Heart left ventricle (tissue), 16 donors: ENCODE measurements at regions not wholly inside any gene's neighbourhood (a gene's known extent, or its start where the extent isn't known, plus 50 kb on each side); places are given as distances from the start of the nearest gene placed in this dataset.
"Not testable (repeated sequence)": the region's sequence is repeated elsewhere in the genome, so short reads cannot be mapped to it uniquely, and the experiment has no call there.

ENCODE experiments used
- ATAC-seq, 4 donors: fragments of 200-7000 bp; cut with Tn5 transposase; one replicate each; pipeline ENCODE4 v1.9.1; 2020 to 2022; ENCODE audit warnings: moderate library complexity in 4 of 4, mild to moderate bottlenecking in 3 of 4, moderate number of reproducible peaks in 1 of 4
- DNase-seq, 5 donors: peaks; one replicate each; pipeline ENCODE4 v3.0.0-alpha.2; 2020
- H3K27ac ChIP-seq, 12 donors: fragments of 200-600 bp; sonication (generic) in 4 of 12; one replicate each; pipeline versions ENCODE4 v1.5.0 to v1.8.0; 2016 to 2022; ENCODE audit warnings: mild to moderate bottlenecking in 2 of 12
- H3K27me3 ChIP-seq, 9 donors: fragments of 200-600 bp; sonication (generic) in 2 of 9; one replicate each; pipeline versions ENCODE4 v1.5.1 to v1.8.0; 2016 to 2022; ENCODE audit warnings: mild to moderate bottlenecking in 3 of 9
- H3K36me3 ChIP-seq, 9 donors: fragments of 200-600 bp; sonication (generic) in 2 of 9; one replicate each; pipeline versions ENCODE4 v1.5.0 to v1.8.0; 2018 to 2022; ENCODE audit warnings: mild to moderate bottlenecking in 2 of 9
- H3K4me1 ChIP-seq, 12 donors: fragments of 200-600 bp; sonication (generic) in 4 of 12; one replicate each; pipeline versions ENCODE4 v1.5.0 to v1.8.0; 2016 to 2022; ENCODE audit warnings: mild to moderate bottlenecking in 3 of 12
- H3K4me3 ChIP-seq, 12 donors: fragments of 200-600 bp; sonication (generic) in 4 of 12; one replicate each; pipeline versions ENCODE4 v1.5.0 to v1.8.0; 2017 to 2022; ENCODE audit warnings: mild to moderate bottlenecking in 9 of 12, moderate library complexity in 4 of 12
- H3K9me3 ChIP-seq, 12 donors: fragments of 200-600 bp; sonication (generic) in 4 of 12; one replicate each; pipeline versions ENCODE4 v1.5.0 to v1.8.0; 2016 to 2022; ENCODE audit warnings: mild to moderate bottlenecking in 1 of 12
- CTCF ChIP-seq, 12 donors: fragments of 200-600 bp; sonication (generic) in 4 of 12; IDR thresholded peaks; one replicate each; pipeline versions ENCODE4 v1.5.0 to v1.8.0; 2018 to 2022; ENCODE audit warnings: antibody characterized with exemption in 12 of 12, mild to moderate bottlenecking in 5 of 12
- POLR2A ChIP-seq, 2 donors: fragments of 450-650 bp; IDR thresholded peaks; one replicate each; pipeline ENCODE4 v1.6.1; 2017; ENCODE audit warnings: antibody characterized with exemption in 2 of 2, mild to moderate bottlenecking in 2 of 2, moderate library complexity in 2 of 2
- WGBS, 4 donors: extraction: QIAGEN DNeasy Blood & Tissue Kit in 2 of 4; methylation state at CpG; one replicate each; pipeline versions ENCODE4 v1.1.5 to v1.1.7; 2013 to 2018; 5-methylcytosine and 5-hydroxymethylcytosine counted together
- intact Hi-C, 10 donors: fragments of 100-400 bp; cut with DNase I; formaldehyde crosslinking; loops; one replicate each; pipeline versions ENCODE4 v1.11.1 to v1.14.2; 2022
- donor health status: ischemic (EF 13 %, LVEDD 7.1; RV severe dilation, severe dysfunction).
- donor health status: healthy with polysubstance abuse.
- donor health status: DM: no; HTN: yes; CAD: no.
- donor health status: DM: no; HTN: no; CAD: no.
- donor health status: ischemic (EF 25% LVEDD 6.9; RV normal size, moderate dysfunction).
- donor health status: ischemic (EF 25% LVEDD 5.7; RV mildly dilated, moderate dysfunction).
- donor health status: healthy.
- donor health status: DM: yes; HTN: yes; CAD: no.
- donor health status: ischemic (EF 35%, LVEDD 5.7; RV mildly dilated, moderate dysfunction).
- donor health status: nonischemic (EF 11% LVEDD 7.7; RV severe dilation, severe dysfunction).
- donor health status: DM: yes; HTN: yes; CAD: no.
- donor health status: PGD.
- donor health status: ischemic (EF 29% LVEDD 5.4; RV normal size, mild dysfunction).
- donor health status: nonischemic (EF 23%, LVEDD 6.1; RV moderate dilation, normal function).

GRCh38 chr2:116167107-116167506, 1647.4 kb upstream of the DDX18 start:
- no peaks in the 10 kb centered on the region for H3K4me1 ChIP-seq
- no peak for ATAC-seq
- no peak overlapping the region for H3K4me3 ChIP-seq
- no peak overlapping the region for H3K27ac ChIP-seq
- intact Hi-C loops, result no loop called here
- TF ChIP-seq POLR2A (IDR thresholded peaks at IDR 0.05) (no peak), CTCF (IDR thresholded peaks at IDR 0.05) (no peak)
- no peaks in the 10 kb centered on the region for H3K27me3 ChIP-seq
- H3K9me3 ChIP-seq, result peaks cover 0 to 40% (median 15%) of the 10 kb centered on the region in 12 donors
- DNase-seq, result no peak
- no peaks in the 10 kb centered on the region for H3K36me3 ChIP-seq

GRCh38 chr2:116180072-116180471, 1634.4 kb upstream of the DDX18 start:
- H3K27me3 ChIP-seq, result no peaks in the 10 kb centered on the region
- no peak overlapping the region for H3K4me3 ChIP-seq
- H3K27ac ChIP-seq, result no peak overlapping the region
- no peak for DNase-seq
- intact Hi-C loops, result no loop called here
- ATAC-seq, result no peak
- H3K36me3 ChIP-seq, result no peaks in the 10 kb centered on the region
- peaks cover 0 to 14% (median 0%) of the 10 kb centered on the region in 12 donors for H3K9me3 ChIP-seq
- no peaks in the 10 kb centered on the region for H3K4me1 ChIP-seq
- TF ChIP-seq POLR2A (IDR thresholded peaks at IDR 0.05) (no peak), CTCF (IDR thresholded peaks at IDR 0.05) (no peak)
- WGBS, 4 donors, result 39 to 47% (median 44%) methylated on average over 3 of the region's 3 CpGs

GRCh38 chr2:116190684-116191083, 1623.8 kb upstream of the DDX18 start:
- 47 to 59% (median 53%) methylated on average over 2 of the region's 2 CpGs for WGBS, 4 donors
- H3K27ac ChIP-seq, H3K36me3 ChIP-seq, DNase-seq, intact Hi-C loops, H3K4me3 ChIP-seq, H3K27me3 ChIP-seq, H3K4me1 ChIP-seq, ATAC-seq: not testable (repeated sequence)
- peaks cover 0 to 25% (median 10%) of the 10 kb centered on the region in 12 donors for H3K9me3 ChIP-seq

GRCh38 chr2:116200086-116200485, 1614.4 kb upstream of the DDX18 start:
- 84 to 93% (median 89%) methylated on average over 2 of the region's 2 CpGs for WGBS, 4 donors
- DNase-seq, result no peak
- no peaks in the 10 kb centered on the region for H3K36me3 ChIP-seq
- intact Hi-C loops, result no loop called here
- no peak overlapping the region for H3K4me3 ChIP-seq
- peaks cover 0 to 14% (median 0%) of the 10 kb centered on the region in 12 donors for H3K9me3 ChIP-seq
- H3K27me3 ChIP-seq, result no peaks in the 10 kb centered on the region
- TF ChIP-seq CTCF (IDR thresholded peaks at IDR 0.05), result no peak
- no peak for TF ChIP-seq POLR2A (IDR thresholded peaks at IDR 0.05)
- H3K27ac ChIP-seq, result no peak overlapping the region
- no peak for ATAC-seq
- H3K4me1 ChIP-seq, result no peaks in the 10 kb centered on the region

GRCh38 chr2:116211719-116212118, 1602.8 kb upstream of the DDX18 start:
- intact Hi-C loops, result no loop called here
- ATAC-seq (no peak), DNase-seq (no peak)
- Histone ChIP-seq H3K27ac (no peak overlapping the region), H3K27me3 (no peaks in the 10 kb centered on the region), H3K9me3 (peaks cover 0 to 2% (median 0%) of the 10 kb centered on the region in 12 donors), H3K36me3 (no peaks in the 10 kb centered on the region), H3K4me3 (no peak overlapping the region), H3K4me1 (no peaks in the 10 kb centered on the region)
- TF ChIP-seq POLR2A (IDR thresholded peaks at IDR 0.05) (no peak), CTCF (IDR thresholded peaks at IDR 0.05) (no peak)
- WGBS, 4 donors, result 34 to 53% (median 41%) methylated on average over 3 of the region's 3 CpGs
